ENCODE measurements at regions not wholly inside any gene's neighbourhood (a gene's known extent, or its start where the extent isn't known, plus 50 kb on each side); places are given as distances from the start of the nearest gene placed in this dataset.

- Histone ChIP-seq H3K9me3 (no peaks in the 10 kb centered on the region), H3K36me3 (no peaks in the 10 kb centered on the region), H3K27ac (peak overlapping the region; percentile 98), H3K4me1 (peaks cover 30% of the 10 kb centered on the region), H3K9ac (ENCODE audit: low read depth in 2 of 2, low read length in 2 of 2) (peak overlapping the region in 1 of 2 donors; percentile 80), H3K27me3 (no peaks in the 10 kb centered on the region), H3K4me3 (no peak overlapping the region)
- no peak for DNase-seq
- intact Hi-C loops (cut with DNase I) = no loop called here
- TF ChIP-seq CTCF (IDR thresholded peaks at IDR 0.05) = no peak
Observed at GRCh38 chr14:73788317-73788598, 63.4 kb upstream of the PTGR2 start.

GRCh38 chr14:73787486-73788316 is 63.9 kb upstream of the PTGR2 start:
- Histone ChIP-seq H3K36me3 (no peaks in the 10 kb centered on the region), H3K4me3 (peak overlapping the region; percentile 58), H3K9me3 (no peaks in the 10 kb centered on the region), H3K4me1 (peaks cover 33% of the 10 kb centered on the region), H3K27ac (peak overlapping the region; percentile 98), H3K9ac (ENCODE audit: low read depth in 2 of 2, low read length in 2 of 2) (peak overlapping the region; percentile 80 to 97), H3K27me3 (no peaks in the 10 kb centered on the region)
- TF ChIP-seq CTCF (IDR thresholded peaks at IDR 0.05) = no peak
- intact Hi-C loops (cut with DNase I) = no loop called here
- DNase-seq = no peak

- peaks cover 33% of the 10 kb centered on the region for H3K4me1 ChIP-seq
- H3K4me3 ChIP-seq = peak overlapping the region; percentile 58
- TF ChIP-seq CTCF (IDR thresholded peaks at IDR 0.05) = no peak
- no peaks in the 10 kb centered on the region for H3K36me3 ChIP-seq
- intact Hi-C loops (cut with DNase I) = no loop called here
- H3K9me3 ChIP-seq = no peaks in the 10 kb centered on the region
- no peaks in the 10 kb centered on the region for H3K27me3 ChIP-seq
- peak overlapping the region; percentile 97 to 98 for H3K9ac ChIP-seq (ENCODE audit: low read depth in 2 of 2, low read length in 2 of 2)
- peak; percentile 66 for DNase-seq
- peak overlapping the region; percentile 98 for H3K27ac ChIP-seq
Observed at GRCh38 chr14:73786636-73787485, 64.8 kb upstream of the PTGR2 start.

- H3K4me3 ChIP-seq = peak overlapping the region; percentile 58
- intact Hi-C loops (cut with DNase I) = no loop called here
- H3K9me3 ChIP-seq = no peaks in the 10 kb centered on the region
- H3K4me1 ChIP-seq = peaks cover 33% of the 10 kb centered on the region
- peak overlapping the region; percentile 98 for H3K27ac ChIP-seq
- no peaks in the 10 kb centered on the region for H3K36me3 ChIP-seq
- peak; percentile 84 for DNase-seq
- H3K27me3 ChIP-seq = no peaks in the 10 kb centered on the region
- H3K9ac ChIP-seq (ENCODE audit: low read depth in 2 of 2, low read length in 2 of 2) = peak overlapping the region; percentile 97 to 98
- TF ChIP-seq CTCF (IDR thresholded peaks at IDR 0.05) = peak; percentile 25
Observed at GRCh38 chr14:73785834-73786635, 65.6 kb upstream of the PTGR2 start.

GRCh38 chr14:73785336-73785833 is 66.2 kb upstream of the PTGR2 start:
- Histone ChIP-seq H3K27ac (peak overlapping the region; percentile 98), H3K27me3 (no peaks in the 10 kb centered on the region), H3K9me3 (no peaks in the 10 kb centered on the region), H3K9ac (ENCODE audit: low read depth in 2 of 2, low read length in 2 of 2) (peak overlapping the region; percentile 44 to 98), H3K4me3 (peak overlapping the region; percentile 58), H3K4me1 (peaks cover 33% of the 10 kb centered on the region), H3K36me3 (no peaks in the 10 kb centered on the region)
- intact Hi-C loops (cut with DNase I) = no loop called here
- DNase-seq = peak; percentile 65
- TF ChIP-seq CTCF (IDR thresholded peaks at IDR 0.05) = no peak
